DND-41 (cell line): ENCODE measurements at regions not wholly inside any gene's neighbourhood (a gene's known extent, or its start where the extent isn't known, plus 50 kb on each side); places are given as distances from the start of the nearest gene placed in this dataset.

Experiments used
- EZH2 ChIP-seq: IDR thresholded peaks from 3 replicates; pipeline ENCODE4 v1.6.1; 2012; ENCODE audit warnings: borderline replicate concordance, low read depth, mild to moderate bottlenecking, moderate library complexity, low read length, inconsistent platforms; ENCODE audit not compliant: severe bottlenecking
- TF ChIP-seq, protein P1 (sequence below): IDR thresholded peaks from 2 replicates; pipeline ENCODE4 v1.5.1; 2012; ENCODE audit warnings: borderline replicate concordance, low read length, moderate library complexity, mild to moderate bottlenecking; ENCODE audit not compliant: poor library complexity, severe bottlenecking; ENCODE audit errors: extremely low read depth

DNA sequence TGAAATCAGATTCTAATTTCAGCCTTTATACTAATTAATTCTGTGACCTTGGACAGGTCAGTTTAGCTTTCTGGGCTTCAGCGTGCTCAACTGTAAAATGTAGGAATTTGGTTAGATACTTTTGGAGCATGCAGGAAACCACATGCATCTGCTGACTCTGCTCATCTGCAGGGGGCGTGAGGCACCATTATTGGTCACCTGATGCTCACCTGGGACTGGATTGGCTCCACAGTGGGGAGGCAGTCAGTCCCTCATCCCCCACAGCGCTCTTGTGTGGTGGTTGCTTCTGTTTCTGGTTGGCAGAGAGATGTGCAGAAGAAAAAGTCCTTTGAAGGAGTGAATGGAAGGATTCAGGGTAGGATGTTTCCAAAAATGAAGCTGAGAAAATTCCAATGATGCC, 150.9 kb upstream of the MTPN start:
- TF ChIP-seq, protein P1, sequence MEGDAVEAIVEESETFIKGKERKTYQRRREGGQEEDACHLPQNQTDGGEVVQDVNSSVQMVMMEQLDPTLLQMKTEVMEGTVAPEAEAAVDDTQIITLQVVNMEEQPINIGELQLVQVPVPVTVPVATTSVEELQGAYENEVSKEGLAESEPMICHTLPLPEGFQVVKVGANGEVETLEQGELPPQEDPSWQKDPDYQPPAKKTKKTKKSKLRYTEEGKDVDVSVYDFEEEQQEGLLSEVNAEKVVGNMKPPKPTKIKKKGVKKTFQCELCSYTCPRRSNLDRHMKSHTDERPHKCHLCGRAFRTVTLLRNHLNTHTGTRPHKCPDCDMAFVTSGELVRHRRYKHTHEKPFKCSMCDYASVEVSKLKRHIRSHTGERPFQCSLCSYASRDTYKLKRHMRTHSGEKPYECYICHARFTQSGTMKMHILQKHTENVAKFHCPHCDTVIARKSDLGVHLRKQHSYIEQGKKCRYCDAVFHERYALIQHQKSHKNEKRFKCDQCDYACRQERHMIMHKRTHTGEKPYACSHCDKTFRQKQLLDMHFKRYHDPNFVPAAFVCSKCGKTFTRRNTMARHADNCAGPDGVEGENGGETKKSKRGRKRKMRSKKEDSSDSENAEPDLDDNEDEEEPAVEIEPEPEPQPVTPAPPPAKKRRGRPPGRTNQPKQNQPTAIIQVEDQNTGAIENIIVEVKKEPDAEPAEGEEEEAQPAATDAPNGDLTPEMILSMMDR = no peak
- TF ChIP-seq EZH2 = no peak
